Liver (tissue), 3 donors: ENCODE measurements at regions not wholly inside any gene's neighbourhood (a gene's known extent, or its start where the extent isn't known, plus 50 kb on each side); places are given as distances from the start of the nearest gene placed in this dataset.

ENCODE experiments used
- MAX ChIP-seq: IDR thresholded peaks from 2 replicates; pipeline ENCODE4 v1.6.1; 2016; ENCODE audit warnings: antibody characterized with exemption
- RAD21 ChIP-seq, 2 donors: IDR thresholded peaks; 2 replicates each; pipeline ENCODE4 v1.6.1; 2016; ENCODE audit warnings: antibody characterized with exemption in 2 of 2, mild to moderate bottlenecking in 2 of 2
- TAF1 ChIP-seq: conservative IDR thresholded peaks from 2 replicates; pipeline ENCODE4 v1.6.1; 2016; ENCODE audit warnings: antibody characterized with exemption, mild to moderate bottlenecking
- YY1 ChIP-seq: IDR thresholded peaks from 2 replicates; pipeline ENCODE4 v1.6.1; 2016; ENCODE audit warnings: antibody characterized with exemption, mild to moderate bottlenecking
- TF ChIP-seq, protein P1 (sequence below): fragments of 150-350 bp; IDR thresholded peaks from 2 replicates; pipeline ENCODE4 v1.5.1; 2017; ENCODE audit warnings: improper control_type of control experiment, low read depth, low read length; ENCODE audit not compliant: missing input control
- donor health status: healthy.
- donor health status: healthy.

- TF ChIP-seq, protein P1, sequence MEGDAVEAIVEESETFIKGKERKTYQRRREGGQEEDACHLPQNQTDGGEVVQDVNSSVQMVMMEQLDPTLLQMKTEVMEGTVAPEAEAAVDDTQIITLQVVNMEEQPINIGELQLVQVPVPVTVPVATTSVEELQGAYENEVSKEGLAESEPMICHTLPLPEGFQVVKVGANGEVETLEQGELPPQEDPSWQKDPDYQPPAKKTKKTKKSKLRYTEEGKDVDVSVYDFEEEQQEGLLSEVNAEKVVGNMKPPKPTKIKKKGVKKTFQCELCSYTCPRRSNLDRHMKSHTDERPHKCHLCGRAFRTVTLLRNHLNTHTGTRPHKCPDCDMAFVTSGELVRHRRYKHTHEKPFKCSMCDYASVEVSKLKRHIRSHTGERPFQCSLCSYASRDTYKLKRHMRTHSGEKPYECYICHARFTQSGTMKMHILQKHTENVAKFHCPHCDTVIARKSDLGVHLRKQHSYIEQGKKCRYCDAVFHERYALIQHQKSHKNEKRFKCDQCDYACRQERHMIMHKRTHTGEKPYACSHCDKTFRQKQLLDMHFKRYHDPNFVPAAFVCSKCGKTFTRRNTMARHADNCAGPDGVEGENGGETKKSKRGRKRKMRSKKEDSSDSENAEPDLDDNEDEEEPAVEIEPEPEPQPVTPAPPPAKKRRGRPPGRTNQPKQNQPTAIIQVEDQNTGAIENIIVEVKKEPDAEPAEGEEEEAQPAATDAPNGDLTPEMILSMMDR = no peak
- TF ChIP-seq YY1 (no peak), MAX (no peak), RAD21 (IDR thresholded peaks at IDR 0.05) (no peak), TAF1 (no peak)
Observed at GRCh38 chr2:234435836-234436481, 60.9 kb downstream of the ARL4C start.
